GM12874 (cell line): ENCODE measurements at regions not wholly inside any gene's neighbourhood (a gene's known extent, or its start where the extent isn't known, plus 50 kb on each side); places are given as distances from the start of the nearest gene placed in this dataset.

Experiments used
- TF ChIP-seq, protein P1 (sequence below): IDR thresholded peaks from 2 replicates; pipeline ENCODE4 v1.5.1; 2011; ENCODE audit warnings: low read depth, mild to moderate bottlenecking, control low read depth, low read length, moderate library complexity; ENCODE audit not compliant: insufficient read depth

GRCh38 chr2:16218161-16218560, 277.8 kb downstream of the MYCN start:
- TF ChIP-seq, protein P1, sequence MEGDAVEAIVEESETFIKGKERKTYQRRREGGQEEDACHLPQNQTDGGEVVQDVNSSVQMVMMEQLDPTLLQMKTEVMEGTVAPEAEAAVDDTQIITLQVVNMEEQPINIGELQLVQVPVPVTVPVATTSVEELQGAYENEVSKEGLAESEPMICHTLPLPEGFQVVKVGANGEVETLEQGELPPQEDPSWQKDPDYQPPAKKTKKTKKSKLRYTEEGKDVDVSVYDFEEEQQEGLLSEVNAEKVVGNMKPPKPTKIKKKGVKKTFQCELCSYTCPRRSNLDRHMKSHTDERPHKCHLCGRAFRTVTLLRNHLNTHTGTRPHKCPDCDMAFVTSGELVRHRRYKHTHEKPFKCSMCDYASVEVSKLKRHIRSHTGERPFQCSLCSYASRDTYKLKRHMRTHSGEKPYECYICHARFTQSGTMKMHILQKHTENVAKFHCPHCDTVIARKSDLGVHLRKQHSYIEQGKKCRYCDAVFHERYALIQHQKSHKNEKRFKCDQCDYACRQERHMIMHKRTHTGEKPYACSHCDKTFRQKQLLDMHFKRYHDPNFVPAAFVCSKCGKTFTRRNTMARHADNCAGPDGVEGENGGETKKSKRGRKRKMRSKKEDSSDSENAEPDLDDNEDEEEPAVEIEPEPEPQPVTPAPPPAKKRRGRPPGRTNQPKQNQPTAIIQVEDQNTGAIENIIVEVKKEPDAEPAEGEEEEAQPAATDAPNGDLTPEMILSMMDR: no peak

- TF ChIP-seq, protein P1: no peak
These were observed 276.9 kb downstream of the MYCN start for GRCh38 chr2:16217291-16217690.

- TF ChIP-seq, protein P1: no peak
These were observed 276.2 kb downstream of the MYCN start for GRCh38 chr2:16216558-16216945.

DNA sequence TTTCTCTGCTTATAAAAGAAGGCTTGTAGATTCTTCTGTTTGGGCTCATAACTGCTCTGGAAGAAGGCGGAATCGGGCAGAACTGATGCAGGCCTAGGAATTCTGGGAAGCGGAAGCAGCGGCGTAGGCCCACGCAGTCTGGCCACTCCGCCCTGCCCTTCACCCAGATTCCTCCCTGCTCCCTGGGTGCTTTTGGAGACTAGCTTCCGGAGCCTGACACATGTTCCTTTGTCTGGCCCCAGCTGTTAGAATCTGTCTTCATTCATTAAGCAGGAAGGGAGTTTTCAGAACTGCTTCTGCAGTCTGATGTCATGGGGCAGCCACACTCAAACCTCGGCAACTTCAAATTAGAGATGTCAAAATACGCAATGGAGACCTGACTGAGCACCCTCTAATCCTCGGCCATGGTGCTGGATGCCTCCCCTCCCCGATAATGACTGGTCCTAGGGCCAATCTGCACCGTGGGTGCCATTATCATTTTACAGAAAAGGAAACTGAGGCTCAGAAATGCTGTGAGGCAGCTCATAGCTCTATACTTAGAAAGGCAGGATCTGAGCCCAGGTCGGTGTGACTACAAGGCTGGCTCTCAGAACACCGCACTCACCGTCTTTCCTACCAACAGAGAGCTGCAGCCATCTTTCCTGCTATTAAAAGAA, 275.7 kb downstream of the MYCN start:
- TF ChIP-seq, protein P1: no peak

DNA sequence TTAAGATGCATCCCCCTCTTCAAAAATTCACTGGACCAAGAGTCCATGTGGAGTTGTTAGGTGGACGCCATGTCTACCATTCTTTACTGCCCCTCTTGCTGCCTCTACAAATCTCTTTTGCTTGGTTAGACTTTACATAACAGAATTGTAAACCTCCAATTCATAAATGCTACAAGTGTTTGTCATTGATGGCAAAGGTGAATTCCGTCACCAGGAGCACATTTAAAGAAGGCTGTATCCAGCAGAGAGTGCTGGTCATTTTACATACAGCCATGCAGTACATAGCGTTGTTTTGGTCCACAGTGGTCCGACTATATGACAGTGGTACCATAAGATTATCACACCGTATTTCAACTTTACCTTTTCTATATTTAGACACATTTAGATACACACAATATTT, 274.5 kb downstream of the MYCN start:
- TF ChIP-seq, protein P1: no peak

DNA sequence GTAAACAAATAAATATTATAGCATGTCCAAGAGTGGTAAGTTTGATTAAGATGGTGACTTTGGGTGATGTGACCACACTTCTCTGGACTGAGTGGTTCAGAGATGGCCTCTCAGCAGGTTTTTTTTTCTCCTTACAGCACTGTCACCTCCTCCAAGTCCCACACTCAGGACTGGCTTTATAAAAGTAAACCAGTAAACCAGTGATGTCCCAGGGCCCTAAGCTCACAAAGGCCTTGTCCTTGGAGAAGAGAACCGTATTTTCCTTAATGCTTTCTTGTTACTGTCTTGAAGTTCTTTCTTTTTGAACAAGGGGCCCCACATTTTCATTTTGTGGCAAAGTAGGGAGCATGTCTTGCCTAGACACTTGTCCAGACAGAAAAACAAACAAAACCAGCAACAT, 274.0 kb downstream of the MYCN start:
- TF ChIP-seq, protein P1: no peak

DNA sequence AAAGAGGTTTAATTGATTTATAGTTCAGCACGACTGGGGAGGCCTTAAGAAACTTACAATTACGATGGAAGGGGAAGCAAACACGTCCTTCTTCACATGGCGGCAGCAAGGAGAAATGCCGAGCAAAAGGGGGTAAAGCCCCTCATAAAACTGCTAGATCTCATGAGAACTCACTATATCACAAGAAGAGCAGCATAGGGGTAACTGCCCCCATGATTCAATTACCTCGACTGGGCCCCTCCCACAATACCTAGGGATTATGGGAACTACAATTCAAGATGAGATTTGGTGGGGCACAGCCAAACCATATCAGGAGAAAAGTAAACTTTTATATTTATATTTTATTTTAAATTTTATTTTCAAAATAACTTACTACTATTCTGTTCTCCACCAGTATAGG, 272.0 kb downstream of the MYCN start:
- TF ChIP-seq, protein P1: no peak

DNA sequence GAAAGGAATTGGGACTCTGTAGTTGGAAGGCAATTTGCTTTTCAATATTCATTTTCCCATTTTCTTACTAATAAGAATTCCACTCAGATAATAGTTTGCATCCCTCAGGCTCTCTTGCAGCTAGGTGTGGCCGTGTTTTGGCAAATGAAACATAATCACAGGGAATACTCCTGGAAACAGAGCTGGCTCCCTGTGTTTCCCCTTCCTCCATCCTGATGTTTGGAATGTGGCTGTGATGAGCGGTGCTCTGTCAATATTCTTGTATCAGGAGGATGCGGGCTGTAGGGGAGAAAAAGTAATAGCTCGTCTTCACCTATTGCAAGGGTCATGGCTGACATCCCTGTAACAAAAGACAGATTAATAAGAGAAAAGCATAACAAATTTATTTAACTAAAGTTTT, 271.0 kb downstream of the MYCN start:
- TF ChIP-seq, protein P1: no peak
